Osteocyte (in vitro differentiated cells): ENCODE measurements at regions not wholly inside any gene's neighbourhood (a gene's known extent, or its start where the extent isn't known, plus 50 kb on each side); places are given as distances from the start of the nearest gene placed in this dataset.

Experiments
- DNase-seq: peaks from one replicate; pipeline ENCODE4 v3.0.0; 2021; ENCODE audit warnings: mixed read lengths; ENCODE audit not compliant: unreplicated experiment; ENCODE audit errors: extremely low spot score
- H3K27ac Mint-ChIP-seq: one replicate; pipeline ENCODE4 v1.8.0; 2021; ENCODE audit warnings: mild to moderate bottlenecking, mixed read lengths; ENCODE audit not compliant: unreplicated experiment
- H3K27me3 Mint-ChIP-seq: one replicate; pipeline ENCODE4 v1.8.0; 2021; ENCODE audit warnings: mixed read lengths; ENCODE audit not compliant: unreplicated experiment
- H3K36me3 Mint-ChIP-seq: one replicate; pipeline ENCODE4 v1.8.0; 2021; ENCODE audit warnings: mixed read lengths; ENCODE audit not compliant: unreplicated experiment
- H3K4me1 Mint-ChIP-seq: one replicate; pipeline ENCODE4 v1.8.0; 2021; ENCODE audit warnings: mixed read lengths; ENCODE audit not compliant: unreplicated experiment
- H3K4me3 Mint-ChIP-seq: one replicate; pipeline ENCODE4 v1.8.0; 2021; ENCODE audit warnings: mild to moderate bottlenecking, moderate library complexity, mixed read lengths; ENCODE audit not compliant: unreplicated experiment
- H3K9me3 Mint-ChIP-seq: one replicate; pipeline ENCODE4 v1.8.0; 2021; ENCODE audit warnings: mixed read lengths; ENCODE audit not compliant: unreplicated experiment
- TF ChIP-seq, protein P1 (sequence below): fragments of 200-600 bp; sonication (generic); IDR thresholded peaks from 2 replicates; pipeline ENCODE4 v1.5.0; 2021; ENCODE audit warnings: antibody characterized with exemption, mild to moderate bottlenecking, moderate library complexity

DNA sequence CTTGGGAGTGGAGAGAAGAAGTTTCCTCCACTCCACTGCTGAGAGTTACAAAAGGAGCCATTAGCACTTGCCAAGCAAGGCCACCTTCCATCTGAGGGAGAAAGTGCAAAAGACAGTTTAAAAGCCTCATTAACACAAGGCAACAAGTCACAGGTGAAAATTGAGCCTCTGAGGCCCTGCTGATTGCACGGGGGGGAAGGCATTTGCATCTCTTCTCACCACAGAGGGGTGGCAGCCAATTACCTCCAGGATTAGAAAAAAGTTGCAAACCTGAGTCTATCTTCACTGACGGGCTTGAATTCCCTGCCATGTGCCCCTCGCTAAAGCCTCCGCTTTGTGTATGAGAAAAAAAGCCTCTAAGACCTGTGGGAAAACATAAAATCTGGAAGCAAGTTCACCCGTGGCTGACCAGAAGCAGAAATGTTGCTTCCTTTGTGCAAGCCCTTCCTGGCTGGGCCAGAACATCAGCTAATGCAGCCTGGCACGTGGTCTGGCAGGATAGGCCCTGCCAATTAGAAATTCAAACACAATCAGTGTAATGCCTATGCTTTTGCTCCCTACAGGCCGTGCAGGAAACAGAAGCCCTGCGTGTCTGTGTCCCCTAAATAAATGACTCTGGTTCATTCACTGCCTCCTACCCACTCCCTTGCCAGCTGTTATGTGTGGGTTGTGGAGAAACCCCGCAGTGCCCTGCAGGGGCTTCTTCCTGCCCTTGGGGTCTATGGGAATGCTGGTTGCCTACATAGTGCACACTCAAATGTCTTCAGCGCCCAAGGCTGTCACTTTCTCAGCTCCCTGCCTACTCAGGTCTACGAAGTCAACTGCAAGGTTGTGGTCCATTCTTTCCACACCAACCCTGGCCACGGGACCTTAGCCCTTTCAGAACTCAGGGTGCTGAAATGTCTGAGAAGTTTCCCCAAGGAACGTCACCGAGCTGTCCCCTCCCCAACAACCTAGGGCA is 150.2 kb downstream of the UQCRFS1 start:
- no peak for DNase-seq
- Mint-ChIP-seq H3K4me1 (no peaks in the 10 kb centered on the region), H3K27me3 (peaks cover 2% of the 10 kb centered on the region), H3K4me3 (no peak overlapping the region), H3K9me3 (peaks cover 6% of the 10 kb centered on the region), H3K36me3 (no peaks in the 10 kb centered on the region), H3K27ac (no peak overlapping the region)
- TF ChIP-seq, protein P1, sequence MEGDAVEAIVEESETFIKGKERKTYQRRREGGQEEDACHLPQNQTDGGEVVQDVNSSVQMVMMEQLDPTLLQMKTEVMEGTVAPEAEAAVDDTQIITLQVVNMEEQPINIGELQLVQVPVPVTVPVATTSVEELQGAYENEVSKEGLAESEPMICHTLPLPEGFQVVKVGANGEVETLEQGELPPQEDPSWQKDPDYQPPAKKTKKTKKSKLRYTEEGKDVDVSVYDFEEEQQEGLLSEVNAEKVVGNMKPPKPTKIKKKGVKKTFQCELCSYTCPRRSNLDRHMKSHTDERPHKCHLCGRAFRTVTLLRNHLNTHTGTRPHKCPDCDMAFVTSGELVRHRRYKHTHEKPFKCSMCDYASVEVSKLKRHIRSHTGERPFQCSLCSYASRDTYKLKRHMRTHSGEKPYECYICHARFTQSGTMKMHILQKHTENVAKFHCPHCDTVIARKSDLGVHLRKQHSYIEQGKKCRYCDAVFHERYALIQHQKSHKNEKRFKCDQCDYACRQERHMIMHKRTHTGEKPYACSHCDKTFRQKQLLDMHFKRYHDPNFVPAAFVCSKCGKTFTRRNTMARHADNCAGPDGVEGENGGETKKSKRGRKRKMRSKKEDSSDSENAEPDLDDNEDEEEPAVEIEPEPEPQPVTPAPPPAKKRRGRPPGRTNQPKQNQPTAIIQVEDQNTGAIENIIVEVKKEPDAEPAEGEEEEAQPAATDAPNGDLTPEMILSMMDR: no peak

GRCh38 chr19:29060813-29061364 is 152.1 kb downstream of the UQCRFS1 start:
- TF ChIP-seq, protein P1: no peak
- no peaks in the 10 kb centered on the region for H3K4me1 Mint-ChIP-seq
- no peak overlapping the region for H3K27ac Mint-ChIP-seq
- peaks cover 2% of the 10 kb centered on the region for H3K27me3 Mint-ChIP-seq
- no peaks in the 10 kb centered on the region for H3K36me3 Mint-ChIP-seq
- H3K9me3 Mint-ChIP-seq: no peaks in the 10 kb centered on the region
- no peak overlapping the region for H3K4me3 Mint-ChIP-seq
- no peak for DNase-seq

- TF ChIP-seq, protein P1: no peak
- Mint-ChIP-seq H3K4me1 (no peaks in the 10 kb centered on the region), H3K4me3 (no peak overlapping the region), H3K27ac (no peak overlapping the region), H3K9me3 (no peaks in the 10 kb centered on the region), H3K36me3 (no peaks in the 10 kb centered on the region), H3K27me3 (no peaks in the 10 kb centered on the region)
- DNase-seq: no peak
Observed at GRCh38 chr19:29056535-29056934, 156.4 kb downstream of the UQCRFS1 start.

GRCh38 chr19:29054886-29055675 is 157.9 kb downstream of the UQCRFS1 start:
- Mint-ChIP-seq H3K27me3 (no peaks in the 10 kb centered on the region), H3K27ac (no peak overlapping the region), H3K4me3 (no peak overlapping the region), H3K9me3 (no peaks in the 10 kb centered on the region), H3K36me3 (no peaks in the 10 kb centered on the region), H3K4me1 (no peaks in the 10 kb centered on the region)
- DNase-seq: no peak
- TF ChIP-seq, protein P1: no peak
